BLaER1 treated with 17β-estradiol and CSF1 and Interleukin-3, amounts not matched to agents 10 nM and 100 nM (cell line): ENCODE measurements at regions not wholly inside any gene's neighbourhood (a gene's known extent, or its start where the extent isn't known, plus 50 kb on each side); places are given as distances from the start of the nearest gene placed in this dataset.

Experiments used
- H3K27ac ChIP-seq, 11 experiments: shearing (Covaris generic); formaldehyde crosslinking; 2 replicates each; pipeline ENCODE4 v1.8.1; 2022
- H3K27me3 ChIP-seq, 11 experiments: shearing (Covaris generic); formaldehyde crosslinking; 2 replicates each; pipeline ENCODE4 v1.8.1; 2022
- H3K36me3 ChIP-seq, 11 experiments: shearing (Covaris generic); formaldehyde crosslinking; 2 replicates each; pipeline ENCODE4 v1.8.1; 2022
- H3K4me1 ChIP-seq, 10 experiments: shearing (Covaris generic); formaldehyde crosslinking; 2 replicates each; pipeline ENCODE4 v1.8.1; 2022
- H3K4me2 ChIP-seq, 11 experiments: shearing (Covaris generic); formaldehyde crosslinking; 2 replicates each; pipeline ENCODE4 v1.8.1; 2022
- H3K4me3 ChIP-seq, 10 experiments: shearing (Covaris generic); formaldehyde crosslinking; 2 replicates each; pipeline ENCODE4 v1.8.1; 2022
- H3K9ac ChIP-seq, 11 experiments: shearing (Covaris generic); formaldehyde crosslinking; 2 replicates each; pipeline ENCODE4 v1.8.1; 2022
- H3K9me3 ChIP-seq, 11 experiments: shearing (Covaris generic); formaldehyde crosslinking; replicated peaks in 1 of 11; 2 replicates each; pipeline ENCODE4 v1.8.1; 2022
- H4K20me1 ChIP-seq, 11 experiments: shearing (Covaris generic); formaldehyde crosslinking; 2 replicates each; pipeline ENCODE4 v1.8.1; 2022
- Cebpa-rat ChIP-seq, 11 experiments: shearing (Covaris generic); IDR thresholded peaks; 2 replicates each; pipeline ENCODE4 v1.8.1; 2022

DNA sequence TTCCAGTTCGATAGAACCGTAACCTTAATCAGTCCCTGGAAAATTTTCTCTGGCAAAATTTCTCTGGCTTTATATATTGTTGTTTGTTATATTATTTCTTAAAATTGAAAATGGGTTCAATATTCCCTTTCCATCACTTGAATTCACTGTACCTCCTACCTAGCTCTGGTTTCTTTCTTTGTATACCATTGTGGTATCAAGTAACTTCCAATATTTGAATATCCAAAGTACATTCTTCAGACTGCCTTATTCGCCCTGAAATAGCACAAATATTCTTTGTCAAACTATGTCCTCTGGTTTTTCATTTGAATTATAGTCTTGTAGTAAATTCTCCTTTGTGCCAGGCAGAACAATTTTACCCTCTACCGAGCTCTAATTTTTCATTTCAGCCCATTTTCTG is 541.6 kb downstream of the REEP3 start:
- Histone ChIP-seq H4K20me1 (no peaks in the 10 kb centered on the region), H3K9me3 (no peaks in the 10 kb centered on the region), H3K4me1 (peaks cover 0 to 20% (median 4%) of the 10 kb centered on the region in 10 experiments; a peak in 7 of 20 replicates), H3K27ac (no peak overlapping the region), H3K9ac (no peak overlapping the region), H3K4me2 (0 out of 22 replicates have a peak overlapping the region, but pooled peaks of 1 of the 11 experiments have one; percentile 12), H3K4me3 (no peak overlapping the region), H3K36me3 (no peaks in the 10 kb centered on the region), H3K27me3 (no peaks in the 10 kb centered on the region)
- TF ChIP-seq Cebpa-rat (IDR thresholded peaks at IDR 0.05), result no peak

GRCh38 chr10:64067009-64067606 is 545.9 kb downstream of the REEP3 start:
- H3K9ac ChIP-seq, result no peak overlapping the region
- H3K4me3 ChIP-seq, result no peak overlapping the region
- no peaks in the 10 kb centered on the region for H3K27me3 ChIP-seq
- H3K4me2 ChIP-seq, result peak overlapping the region in 2 of 11 experiments; percentile 36 to 47; a peak in 4 of 22 replicates
- no peak for TF ChIP-seq Cebpa-rat (IDR thresholded peaks at IDR 0.05)
- H3K27ac ChIP-seq, result no peak overlapping the region
- peaks cover 0 to 24% (median 4%) of the 10 kb centered on the region in 10 experiments; a peak in 7 of 20 replicates for H3K4me1 ChIP-seq
- no peaks in the 10 kb centered on the region for H3K36me3 ChIP-seq
- H4K20me1 ChIP-seq, result no peaks in the 10 kb centered on the region
- no peaks in the 10 kb centered on the region for H3K9me3 ChIP-seq

- no peaks in the 10 kb centered on the region for H3K9me3 ChIP-seq
- no peak overlapping the region for H3K4me3 ChIP-seq
- H3K4me1 ChIP-seq, result peaks cover 0 to 22% (median 4%) of the 10 kb centered on the region in 10 experiments; a peak in 7 of 20 replicates
- H3K4me2 ChIP-seq, result peak overlapping the region in 2 of 11 experiments; percentile 36 to 47; a peak in 3 of 22 replicates
- no peaks in the 10 kb centered on the region for H3K36me3 ChIP-seq
- TF ChIP-seq Cebpa-rat (IDR thresholded peaks at IDR 0.05), result peak in 4 of 11 experiments; percentile 52 to 75 (median 64); a peak in 5 of 22 replicates
- H4K20me1 ChIP-seq, result no peaks in the 10 kb centered on the region
- H3K27ac ChIP-seq, result no peak overlapping the region
- no peaks in the 10 kb centered on the region for H3K27me3 ChIP-seq
- no peak overlapping the region for H3K9ac ChIP-seq
These were observed 546.7 kb downstream of the REEP3 start for GRCh38 chr10:64067859-64068258.

DNA sequence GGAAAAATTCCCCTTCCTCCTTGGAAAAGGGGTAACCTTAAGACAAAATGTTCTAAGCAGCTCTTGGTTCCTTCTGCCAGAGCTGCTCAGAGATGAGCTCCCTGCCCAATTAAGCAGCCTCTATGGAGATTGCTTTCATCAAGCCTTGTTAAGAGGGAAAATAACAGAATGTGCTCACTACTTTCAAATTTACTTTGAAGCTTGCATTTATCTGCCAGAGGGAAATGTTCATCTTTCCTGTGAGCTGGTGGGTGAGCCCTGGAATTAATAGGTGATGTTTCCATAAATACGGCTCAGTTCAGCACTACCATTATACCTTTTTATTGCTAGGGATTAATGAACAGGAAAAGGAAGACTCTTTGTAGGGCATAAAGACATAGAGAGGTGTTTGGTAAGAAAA is 549.0 kb downstream of the REEP3 start:
- Histone ChIP-seq H3K36me3 (no peaks in the 10 kb centered on the region), H3K9ac (no peak overlapping the region), H3K4me1 (peaks cover 0 to 17% (median 4%) of the 10 kb centered on the region in 10 experiments; a peak in 7 of 20 replicates), H3K27ac (no peak overlapping the region), H3K4me3 (no peak overlapping the region), H3K27me3 (no peaks in the 10 kb centered on the region), H3K4me2 (no peak overlapping the region), H3K9me3 (no peaks in the 10 kb centered on the region), H4K20me1 (no peaks in the 10 kb centered on the region)
- TF ChIP-seq Cebpa-rat (IDR thresholded peaks at IDR 0.05), result no peak

- Histone ChIP-seq H3K9me3 (no peaks in the 10 kb centered on the region), H3K4me1 (peaks cover 0 to 17% (median 4%) of the 10 kb centered on the region in 10 experiments; a peak in 7 of 20 replicates), H4K20me1 (no peaks in the 10 kb centered on the region), H3K4me2 (no peak overlapping the region), H3K4me3 (no peak overlapping the region), H3K27ac (no peak overlapping the region), H3K36me3 (no peaks in the 10 kb centered on the region), H3K27me3 (no peaks in the 10 kb centered on the region), H3K9ac (no peak overlapping the region)
- no peak for TF ChIP-seq Cebpa-rat (IDR thresholded peaks at IDR 0.05)
These were observed 550.0 kb downstream of the REEP3 start for GRCh38 chr10:64071218-64071617.

- H3K4me1 ChIP-seq, result no peaks in the 10 kb centered on the region
- H3K9me3 ChIP-seq, result no peaks in the 10 kb centered on the region
- no peaks in the 10 kb centered on the region for H3K27me3 ChIP-seq
- H3K4me3 ChIP-seq, result no peak overlapping the region
- no peak overlapping the region for H3K9ac ChIP-seq
- no peak overlapping the region for H3K4me2 ChIP-seq
- H3K27ac ChIP-seq, result no peak overlapping the region
- H4K20me1 ChIP-seq, result no peaks in the 10 kb centered on the region
- no peaks in the 10 kb centered on the region for H3K36me3 ChIP-seq
- no peak for TF ChIP-seq Cebpa-rat (IDR thresholded peaks at IDR 0.05)
These were observed 554.4 kb downstream of the REEP3 start for GRCh38 chr10:64075604-64076003.

GRCh38 chr10:64076322-64076940 is 555.2 kb downstream of the REEP3 start:
- H3K9me3 ChIP-seq, result no peaks in the 10 kb centered on the region
- TF ChIP-seq Cebpa-rat (IDR thresholded peaks at IDR 0.05), result no peak
- H4K20me1 ChIP-seq, result no peaks in the 10 kb centered on the region
- H3K9ac ChIP-seq, result no peak overlapping the region
- H3K4me1 ChIP-seq, result no peaks in the 10 kb centered on the region
- H3K4me3 ChIP-seq, result no peak overlapping the region
- no peaks in the 10 kb centered on the region for H3K27me3 ChIP-seq
- H3K4me2 ChIP-seq, result no peak overlapping the region
- H3K36me3 ChIP-seq, result no peaks in the 10 kb centered on the region
- no peak overlapping the region for H3K27ac ChIP-seq

DNA sequence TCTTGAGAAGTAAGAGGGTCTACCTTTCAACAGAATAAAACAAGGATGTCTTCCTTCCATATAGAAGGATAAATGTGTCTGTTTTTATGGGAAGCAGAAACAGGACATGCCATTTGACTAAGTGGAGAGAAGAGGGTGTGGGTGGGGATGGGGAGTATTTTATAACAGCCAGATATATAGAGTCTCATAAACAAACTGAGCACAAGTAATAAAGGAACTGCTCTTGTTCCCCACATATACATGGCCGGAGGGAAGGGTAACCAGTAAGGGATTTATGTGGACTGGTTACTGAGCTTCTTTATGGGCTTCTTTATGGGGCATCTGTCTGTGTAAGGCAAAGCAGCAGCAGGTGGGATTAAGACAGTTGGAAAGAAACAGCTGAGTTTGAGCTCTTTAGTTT is 558.1 kb downstream of the REEP3 start:
- Histone ChIP-seq H3K4me1 (peaks cover 0 to 8% (median 0%) of the 10 kb centered on the region in 10 experiments; a peak in 2 of 20 replicates), H3K4me3 (no peak overlapping the region), H3K9ac (no peak overlapping the region), H3K27ac (no peak overlapping the region), H3K36me3 (no peaks in the 10 kb centered on the region), H3K9me3 (no peaks in the 10 kb centered on the region), H4K20me1 (no peaks in the 10 kb centered on the region), H3K4me2 (no peak overlapping the region), H3K27me3 (no peaks in the 10 kb centered on the region)
- TF ChIP-seq Cebpa-rat (IDR thresholded peaks at IDR 0.05), result no peak

DNA sequence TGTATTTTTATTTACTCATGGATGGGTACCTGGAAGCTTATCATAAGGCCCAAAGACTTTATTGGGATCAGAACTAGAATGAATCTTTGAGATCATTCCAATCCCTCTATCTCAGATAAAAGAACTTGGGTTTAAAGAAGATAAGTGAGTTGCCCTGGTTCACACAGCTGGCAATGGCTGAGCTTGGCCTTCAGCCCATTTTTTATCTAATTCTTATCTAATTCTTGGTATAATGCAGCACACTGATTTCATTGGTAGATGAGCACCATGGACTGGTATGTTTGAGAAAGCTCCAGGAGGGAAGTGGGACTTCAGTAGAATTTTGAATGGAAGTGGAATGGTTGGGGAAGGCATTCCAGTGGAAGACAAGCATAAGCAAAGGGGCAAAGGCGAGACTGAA is 558.9 kb downstream of the REEP3 start:
- Histone ChIP-seq H3K4me3 (no peak overlapping the region), H3K9me3 (no peaks in the 10 kb centered on the region), H4K20me1 (no peaks in the 10 kb centered on the region), H3K4me2 (no peak overlapping the region), H3K27me3 (no peaks in the 10 kb centered on the region), H3K27ac (no peak overlapping the region), H3K9ac (no peak overlapping the region), H3K4me1 (peaks cover 0 to 8% (median 0%) of the 10 kb centered on the region in 10 experiments; a peak in 2 of 20 replicates), H3K36me3 (no peaks in the 10 kb centered on the region)
- TF ChIP-seq Cebpa-rat (IDR thresholded peaks at IDR 0.05), result no peak
